Endothelial cell of umbilical vein (primary cell): ENCODE measurements at regions not wholly inside any gene's neighbourhood (a gene's known extent, or its start where the extent isn't known, plus 50 kb on each side); places are given as distances from the start of the nearest gene placed in this dataset.

Experiments
- BruUV-seq: library from RNA; stranded (reverse); fragments of 400-500 nt; replicated peaks from 2 replicates; lab custom pipeline; 2021; lab: Mats Ljungman, UMichigan
- CTCF ChIA-PET: fragments of 300-600, 350-600 bp; sonication (Branson Sonifier 250); formaldehyde crosslinking; loops from one replicate; lab custom pipeline; 2021; ENCODE audit warnings: antibody characterized with exemption, inconsistent platforms; lab: Charles Lee
- POLR2A ChIA-PET: fragments of 300-600, 350-600 bp; sonication (Branson Sonifier 250); formaldehyde crosslinking; loops from one replicate; lab custom pipeline; 2021; ENCODE audit warnings: antibody characterized with exemption, inconsistent platforms; lab: Charles Lee
- DNase-seq: peaks from one replicate; pipeline ENCODE4 v3.0.0-alpha.2; 2011; ENCODE audit warnings: low read depth, low spot score
- FAIRE-seq: peaks from 2 replicates; lab custom pipeline; 2011; peaks lifted over from hg19 to GRCh38; lab: Jason Lieb, UNC
- H2AFZ ChIP-seq: 2 replicates; pipeline ENCODE4 v1.6.0; 2012; ENCODE audit warnings: low read depth, low read length, control low read depth, inconsistent platforms
- H3K27ac ChIP-seq: 2 replicates; pipeline ENCODE4 v1.5.1; 2011; ENCODE audit warnings: low read depth, mild to moderate bottlenecking, control low read depth, low read length, moderate library complexity; ENCODE audit not compliant: insufficient read depth
- H3K27me3 ChIP-seq, 2 experiments: 2 replicates each; pipeline versions ENCODE4 v1.6.0 to v1.6.1; 2011; ENCODE audit warnings: low read length in 2 of 2, mixed read lengths in 1 of 2; ENCODE audit not compliant: control insufficient read depth in 2 of 2, insufficient read depth in 2 of 2
- H3K36me3 ChIP-seq, 2 experiments: 2 replicates in 1 of 2; 3 replicates in 1 of 2; pipeline ENCODE4 v1.5.1; 2011; ENCODE audit warnings: low read length in 2 of 2, mild to moderate bottlenecking in 1 of 2, moderate library complexity in 1 of 2; ENCODE audit not compliant: control insufficient read depth in 2 of 2, insufficient read depth in 2 of 2; ENCODE audit errors: extremely low read depth in 1 of 2
- H3K4me1 ChIP-seq: 3 replicates; pipeline ENCODE4 v1.5.1; 2011; ENCODE audit warnings: mild to moderate bottlenecking, low read length; ENCODE audit not compliant: control insufficient read depth, insufficient read depth; ENCODE audit errors: extremely low read depth
- H3K4me2 ChIP-seq: 2 replicates; pipeline ENCODE4 v1.6.1; 2011; ENCODE audit warnings: low read length, control low read depth, mixed read lengths; ENCODE audit not compliant: insufficient read depth
- H3K4me3 ChIP-seq, 3 experiments: fragments of 200-600 bp in 1 of 3; sonication (generic), shearing (Covaris generic) in 1 of 3; replicated peaks in 1 of 3; 2 replicates each; pipeline ENCODE4 v1.5.1; 2011 to 2016; ENCODE audit warnings: control low read depth in 3 of 3, low read length in 3 of 3, mild to moderate bottlenecking in 2 of 3, inconsistent platforms in 1 of 3, low read depth in 1 of 3, moderate library complexity in 1 of 3; ENCODE audit not compliant: insufficient read depth in 1 of 3
- H3K79me2 ChIP-seq: 2 replicates; pipeline ENCODE4 v1.6.0; 2012; ENCODE audit warnings: low read length, inconsistent platforms; ENCODE audit not compliant: control insufficient read depth, insufficient read depth
- H3K9ac ChIP-seq: replicated peaks from 2 replicates; pipeline ENCODE3; 2011; ENCODE audit warnings: low read length, control low read depth; ENCODE audit not compliant: insufficient read depth; ENCODE audit errors: extremely low read depth
- H3K9me1 ChIP-seq: replicated peaks from 3 replicates; pipeline ENCODE4 v1.6.0; 2011; ENCODE audit warnings: mild to moderate bottlenecking, low read length; ENCODE audit not compliant: control insufficient read depth, insufficient read depth; ENCODE audit errors: extremely low read depth
- H3K9me3 ChIP-seq: replicated peaks from 2 replicates; pipeline ENCODE4 v1.5.1; 2012; ENCODE audit warnings: low read length, inconsistent platforms; ENCODE audit not compliant: control insufficient read depth, insufficient read depth
- H4K20me1 ChIP-seq: replicated peaks from 2 replicates; pipeline ENCODE3; 2011; ENCODE audit warnings: mild to moderate bottlenecking, low read length; ENCODE audit not compliant: control insufficient read depth, insufficient read depth; ENCODE audit errors: extremely low read depth
- EZH2 ChIP-seq: IDR thresholded peaks from 2 replicates; pipeline ENCODE4 v1.6.1; 2012; ENCODE audit warnings: borderline replicate concordance, low read depth, mild to moderate bottlenecking, moderate library complexity, low read length, inconsistent platforms; ENCODE audit not compliant: severe bottlenecking
- FOS ChIP-seq: IDR thresholded peaks from 2 replicates; pipeline ENCODE4 v1.6.1; 2011; ENCODE audit warnings: mild to moderate bottlenecking, low read length, moderate library complexity, borderline replicate concordance; ENCODE audit not compliant: insufficient read depth
- GATA2 ChIP-seq: IDR thresholded peaks from 2 replicates; pipeline ENCODE4 v1.7.0; 2011; ENCODE audit warnings: low read depth, mild to moderate bottlenecking, moderate library complexity, mixed read lengths, low read length; ENCODE audit not compliant: insufficient read length, insufficient read depth
- MYC ChIP-seq: IDR thresholded peaks from one replicate; pipeline ENCODE4 v1.6.1; 2011; ENCODE audit warnings: mild to moderate bottlenecking, low read depth, low read length
- POLR2A ChIP-seq: IDR thresholded peaks from 2 replicates; pipeline ENCODE4 v1.6.1; 2012; ENCODE audit warnings: low read depth, mild to moderate bottlenecking, control low read depth, low read length
- POLR2AphosphoS5 ChIP-seq: IDR thresholded peaks from 2 replicates; pipeline ENCODE4 v1.6.1; 2012; ENCODE audit warnings: low read depth, mild to moderate bottlenecking, control low read depth, low read length, moderate library complexity; ENCODE audit not compliant: insufficient read depth
- dilution Hi-C: fragments of 300-500 bp; cut with MboI; formaldehyde crosslinking; loops from one replicate; pipeline ENCODE4 v1.15.0; 2019; ENCODE audit warnings: low sequenced_read_pairs; ENCODE audit not compliant: extremely low pct_ligation_motif_present
- intact Hi-C: fragments of 100-400 bp; cut with micrococcal nuclease; formaldehyde crosslinking; loops from one replicate; pipeline ENCODE4 v1.10.0; 2022
- TF ChIP-seq, protein P1 (sequence below), 2 donors: IDR thresholded peaks; 1 replicate in 1 of 2; 2 replicates in 1 of 2; pipeline ENCODE4 v1.5.1; 2011; ENCODE audit warnings: low read length in 2 of 2, mild to moderate bottlenecking in 2 of 2, moderate library complexity in 2 of 2, control low read depth in 1 of 2, inconsistent platforms in 1 of 2, low read depth in 1 of 2; ENCODE audit not compliant: insufficient read depth in 1 of 2; ENCODE audit errors: extremely low read depth in 1 of 2

DNA sequence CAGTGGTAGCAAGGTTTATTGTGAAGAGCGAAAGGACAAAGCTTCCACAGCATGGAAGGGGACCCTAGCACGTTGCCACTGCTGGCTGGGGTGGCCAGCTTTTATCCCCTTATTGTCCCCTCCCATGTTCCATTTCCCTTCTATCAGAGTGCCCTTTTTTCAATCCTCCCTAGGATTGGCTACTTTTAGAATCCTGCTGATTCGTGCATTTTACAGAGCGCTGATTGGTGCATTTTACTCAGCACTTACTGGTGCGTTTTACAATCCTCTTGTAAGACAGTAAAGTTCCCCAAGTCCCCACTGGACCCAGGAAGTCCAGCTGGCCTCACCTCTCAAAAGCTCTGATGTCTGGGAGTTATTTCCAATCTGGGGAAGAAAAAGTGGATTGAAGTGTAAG lies 90.1 kb downstream of the CD8B2 start:
- no peaks in the 10 kb centered on the region for H3K4me1 ChIP-seq
- H3K36me3 ChIP-seq = no peaks in the 10 kb centered on the region
- FAIRE-seq = no peak
- H3K27ac ChIP-seq = no peak overlapping the region
- no peaks in the 10 kb centered on the region for H3K27me3 ChIP-seq
- ChIA-PET POLR2A (no interaction called here), CTCF (no interaction called here)
- dilution Hi-C loops (no loop called here), intact Hi-C loops (no loop called here)
- no peak overlapping the region for H2AFZ ChIP-seq
- H3K4me3 ChIP-seq = no peak overlapping the region
- no peak overlapping the region for H3K4me2 ChIP-seq
- no peak for DNase-seq
- H3K9me3 ChIP-seq = no peaks in the 10 kb centered on the region
- no peaks in the 10 kb centered on the region for H4K20me1 ChIP-seq
- H3K9me1 ChIP-seq = no peaks in the 10 kb centered on the region
- no peak overlapping the region for H3K9ac ChIP-seq
- H3K79me2 ChIP-seq = no peaks in the 10 kb centered on the region
- BruUV-seq = no TSS peak
- TF ChIP-seq MYC = no peak

DNA sequence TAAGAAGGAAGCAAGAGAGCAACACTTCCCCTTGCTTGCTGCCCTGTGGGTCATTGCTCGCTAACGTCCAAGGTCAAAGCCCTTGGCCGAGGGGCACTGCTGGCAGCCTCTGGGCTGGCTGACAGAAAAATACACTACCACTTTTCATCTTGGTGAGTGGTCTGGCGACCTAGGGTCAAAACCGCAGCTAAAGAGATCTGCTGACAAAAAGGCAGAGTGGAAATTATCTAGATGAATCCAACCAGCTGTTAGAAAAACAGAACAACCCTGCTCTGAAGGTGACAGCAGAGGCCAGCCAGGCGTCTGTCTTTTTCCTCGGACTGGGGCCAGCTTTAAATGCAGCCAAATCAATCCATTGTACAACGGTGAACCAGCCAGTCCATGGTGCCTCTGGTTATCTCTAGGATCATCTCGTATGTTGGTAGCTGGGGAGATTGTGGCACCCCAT lies 92.6 kb downstream of the CD8B2 start:
- Histone ChIP-seq H3K4me1 (no peaks in the 10 kb centered on the region), H2AFZ (no peak overlapping the region), H3K79me2 (no peaks in the 10 kb centered on the region), H3K27ac (no peak overlapping the region), H3K4me2 (no peak overlapping the region), H3K4me3 (no peak overlapping the region), H3K36me3 (no peaks in the 10 kb centered on the region), H3K9me3 (no peaks in the 10 kb centered on the region), H3K9ac (no peak overlapping the region), H3K9me1 (no peaks in the 10 kb centered on the region), H3K27me3 (no peaks in the 10 kb centered on the region), H4K20me1 (no peaks in the 10 kb centered on the region)
- ChIA-PET CTCF (interaction anchor here (1.2 kb wide), 1 partner anchor 475 kb away, joined by 4 read pairs; no protein-coding TSS in a partner anchor), POLR2A (no interaction called here)
- no TSS peak for BruUV-seq
- TF ChIP-seq FOS (no peak), POLR2AphosphoS5 (no peak), EZH2 (no peak), GATA2 (no peak), POLR2A (no peak)
- TF ChIP-seq, protein P1, sequence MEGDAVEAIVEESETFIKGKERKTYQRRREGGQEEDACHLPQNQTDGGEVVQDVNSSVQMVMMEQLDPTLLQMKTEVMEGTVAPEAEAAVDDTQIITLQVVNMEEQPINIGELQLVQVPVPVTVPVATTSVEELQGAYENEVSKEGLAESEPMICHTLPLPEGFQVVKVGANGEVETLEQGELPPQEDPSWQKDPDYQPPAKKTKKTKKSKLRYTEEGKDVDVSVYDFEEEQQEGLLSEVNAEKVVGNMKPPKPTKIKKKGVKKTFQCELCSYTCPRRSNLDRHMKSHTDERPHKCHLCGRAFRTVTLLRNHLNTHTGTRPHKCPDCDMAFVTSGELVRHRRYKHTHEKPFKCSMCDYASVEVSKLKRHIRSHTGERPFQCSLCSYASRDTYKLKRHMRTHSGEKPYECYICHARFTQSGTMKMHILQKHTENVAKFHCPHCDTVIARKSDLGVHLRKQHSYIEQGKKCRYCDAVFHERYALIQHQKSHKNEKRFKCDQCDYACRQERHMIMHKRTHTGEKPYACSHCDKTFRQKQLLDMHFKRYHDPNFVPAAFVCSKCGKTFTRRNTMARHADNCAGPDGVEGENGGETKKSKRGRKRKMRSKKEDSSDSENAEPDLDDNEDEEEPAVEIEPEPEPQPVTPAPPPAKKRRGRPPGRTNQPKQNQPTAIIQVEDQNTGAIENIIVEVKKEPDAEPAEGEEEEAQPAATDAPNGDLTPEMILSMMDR (IDR thresholded peaks at IDR 0.05; ENCODE audit: extremely low read depth in 1 of 2, insufficient read depth in 1 of 2, low read depth in 1 of 2, low read length in 2 of 2) = no peak
- FAIRE-seq (no peak), DNase-seq (no peak)
- intact Hi-C loops = loop anchor here (5.0 kb wide), 1 partner anchor 387 kb away; the partner anchor contains the start of gene UXS1
- dilution Hi-C loops = no loop called here
